Liver (tissue), 8 donors: ENCODE measurements at regions not wholly inside any gene's neighbourhood (a gene's known extent, or its start where the extent isn't known, plus 50 kb on each side); places are given as distances from the start of the nearest gene placed in this dataset.

Experiments
- DNase-seq: peaks from one replicate; pipeline ENCODE4 v3.0.0-alpha.2; 2017; ENCODE audit warnings: low spot score
- H3K27ac ChIP-seq, 2 donors: one replicate each; pipeline ENCODE4 v1.7.0; 2013; ENCODE audit warnings: inconsistent platforms in 2 of 2, low read length in 2 of 2, control low read depth in 1 of 2, low read depth in 1 of 2, mild to moderate bottlenecking in 1 of 2
- H3K27me3 ChIP-seq, 4 donors: one replicate each; pipeline versions ENCODE4 v1.6.1 to v1.7.0; 2013; ENCODE audit warnings: low read length in 3 of 4, inconsistent platforms in 1 of 4, mild to moderate bottlenecking in 1 of 4, moderate library complexity in 1 of 4; ENCODE audit not compliant: control insufficient read depth in 4 of 4, insufficient read depth in 4 of 4
- H3K36me3 ChIP-seq, 4 donors: one replicate each; pipeline versions ENCODE4 v1.6.1 to v1.7.0; 2013; ENCODE audit warnings: low read length in 3 of 4, mild to moderate bottlenecking in 3 of 4, low read depth in 1 of 4, moderate library complexity in 1 of 4; ENCODE audit not compliant: control insufficient read depth in 4 of 4, insufficient read depth in 3 of 4
- H3K4me1 ChIP-seq, 4 donors: one replicate each; pipeline versions ENCODE4 v1.6.1 to v1.7.0; 2013; ENCODE audit warnings: low read length in 3 of 4, mild to moderate bottlenecking in 3 of 4, moderate library complexity in 1 of 4; ENCODE audit not compliant: control insufficient read depth in 4 of 4, insufficient read depth in 4 of 4
- H3K4me3 ChIP-seq, 3 donors: one replicate each; pipeline versions ENCODE4 v1.6.1 to v1.7.0; 2013; ENCODE audit warnings: low read length in 3 of 3, control low read depth in 1 of 3, low read depth in 1 of 3, mild to moderate bottlenecking in 1 of 3
- H3K9ac ChIP-seq, 2 donors: one replicate each; pipeline ENCODE4 v1.7.0; 2013; ENCODE audit warnings: low read length in 2 of 2, mild to moderate bottlenecking in 2 of 2, moderate library complexity in 2 of 2, control low read depth in 1 of 2, low read depth in 1 of 2
- H3K9me3 ChIP-seq, 4 donors: one replicate each; pipeline versions ENCODE4 v1.6.1 to v1.7.0; 2013; ENCODE audit warnings: low read length in 3 of 4; ENCODE audit not compliant: control insufficient read depth in 4 of 4
- EGR1 ChIP-seq, 2 donors: IDR thresholded peaks; 2 replicates each; pipeline ENCODE4 v1.6.1; 2016 to 2018; ENCODE audit warnings: antibody characterized with exemption in 2 of 2, low read depth in 2 of 2
- FOXA1 ChIP-seq: IDR thresholded peaks from 2 replicates; pipeline ENCODE4 v1.6.1; 2016; ENCODE audit warnings: antibody characterized with exemption
- FOXA2 ChIP-seq: IDR thresholded peaks from 2 replicates; pipeline ENCODE4 v1.6.1; 2016; ENCODE audit warnings: antibody characterized with exemption
- GABPA ChIP-seq, 2 donors: IDR thresholded peaks in 1 of 2; conservative IDR thresholded peaks in 1 of 2; 2 replicates each; pipeline ENCODE4 v1.6.1; 2016; ENCODE audit warnings: antibody characterized with exemption in 2 of 2, mild to moderate bottlenecking in 1 of 2, moderate library complexity in 1 of 2
- HNF4A ChIP-seq, 2 donors: conservative IDR thresholded peaks; 2 replicates each; pipeline ENCODE4 v1.6.1; 2016; ENCODE audit warnings: antibody characterized with exemption in 2 of 2, mild to moderate bottlenecking in 2 of 2
- HNF4G ChIP-seq: IDR thresholded peaks from 2 replicates; pipeline ENCODE4 v1.6.1; 2016; ENCODE audit warnings: antibody characterized with exemption
- JUND ChIP-seq, 2 donors: IDR thresholded peaks; 2 replicates each; pipeline ENCODE4 v1.6.1; 2016; ENCODE audit warnings: antibody characterized with exemption in 2 of 2
- NR2F2 ChIP-seq: IDR thresholded peaks from 2 replicates; pipeline ENCODE4 v1.6.1; 2016; ENCODE audit warnings: antibody characterized with exemption
- RAD21 ChIP-seq, 2 donors: IDR thresholded peaks; 2 replicates each; pipeline ENCODE4 v1.6.1; 2016; ENCODE audit warnings: antibody characterized with exemption in 2 of 2, mild to moderate bottlenecking in 2 of 2
- RXRA ChIP-seq, 2 donors: IDR thresholded peaks; 2 replicates each; pipeline ENCODE4 v1.6.1; 2017 to 2018; ENCODE audit warnings: antibody characterized with exemption in 2 of 2, mild to moderate bottlenecking in 1 of 2
- SP1 ChIP-seq: IDR thresholded peaks from 2 replicates; pipeline ENCODE4 v1.6.1; 2018; ENCODE audit warnings: antibody characterized with exemption, mild to moderate bottlenecking
- TAF1 ChIP-seq: conservative IDR thresholded peaks from 2 replicates; pipeline ENCODE4 v1.6.1; 2016; ENCODE audit warnings: antibody characterized with exemption, mild to moderate bottlenecking
- YY1 ChIP-seq: IDR thresholded peaks from 2 replicates; pipeline ENCODE4 v1.6.1; 2016; ENCODE audit warnings: antibody characterized with exemption, mild to moderate bottlenecking
- WGBS: extraction: QIAGEN DNeasy Blood & Tissue Kit; methylation state at CpG from one replicate; pipeline ENCODE4 v1.1.7; 2013; 5-methylcytosine and 5-hydroxymethylcytosine counted together
- TF ChIP-seq, protein P1 (sequence below): fragments of 150-350 bp; IDR thresholded peaks from 2 replicates; pipeline ENCODE4 v1.5.1; 2017; ENCODE audit warnings: improper control_type of control experiment, low read depth, low read length; ENCODE audit not compliant: missing input control
- TF ChIP-seq, protein P2 (sequence below): IDR thresholded peaks from 2 replicates; pipeline ENCODE4 v1.6.1; 2016; ENCODE audit warnings: antibody characterized with exemption
- TF ChIP-seq, protein P3 (sequence below): IDR thresholded peaks from 2 replicates; pipeline ENCODE4 v1.6.1; 2016; ENCODE audit warnings: antibody characterized with exemption
- TF ChIP-seq, protein P4 (sequence below): IDR thresholded peaks from 2 replicates; pipeline ENCODE4 v1.6.1; 2016; ENCODE audit warnings: antibody characterized with exemption, mild to moderate bottlenecking
- TF ChIP-seq, protein P5 (sequence below): IDR thresholded peaks from 2 replicates; pipeline ENCODE4 v1.6.1; 2016; ENCODE audit warnings: antibody characterized with exemption
- donor health status: healthy.
- donor health status: healthy.
- donor health status: healthy.
- donor health status: healthy.
- donor health status: healthy.

DNA sequence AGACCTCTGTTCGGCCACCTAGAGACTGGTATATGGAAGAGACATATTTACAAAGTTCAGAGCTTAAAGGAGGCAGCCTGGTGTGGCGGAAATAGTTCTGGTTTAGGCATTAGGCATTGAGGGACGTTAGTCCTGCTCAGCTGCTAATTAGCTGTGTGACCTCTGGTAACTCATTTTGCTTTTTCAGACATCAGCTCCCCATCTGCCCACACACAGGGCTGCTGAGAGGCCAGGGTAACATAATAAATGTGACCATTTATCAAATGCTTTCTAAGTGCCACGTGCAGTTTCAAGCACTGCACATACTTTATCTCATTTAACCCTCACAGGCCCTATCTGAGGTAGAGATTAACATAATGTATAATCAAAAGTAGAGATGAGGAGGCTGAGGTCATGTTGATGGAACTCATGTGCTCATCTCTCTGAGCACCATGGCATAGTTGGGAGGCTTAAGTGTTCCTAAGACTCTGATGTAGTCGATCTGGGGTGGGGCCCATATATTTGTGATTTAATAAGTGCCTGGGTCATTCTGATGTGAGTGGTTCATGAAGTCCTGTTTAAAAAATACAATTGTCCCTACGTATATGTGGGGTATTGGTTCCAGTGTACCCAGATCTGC lies 267.2 kb upstream of the PLXNA2 start:
- H3K27ac ChIP-seq = no peak overlapping the region
- no peak for TF ChIP-seq EGR1 (IDR thresholded peaks at IDR 0.05; ENCODE audit: low read depth in 2 of 2)
- TF ChIP-seq RXRA (IDR thresholded peaks at IDR 0.05) = no peak
- TF ChIP-seq HNF4G = no peak
- TF ChIP-seq NR2F2 = no peak
- TF ChIP-seq RAD21 (IDR thresholded peaks at IDR 0.05) = no peak
- no peak for TF ChIP-seq SP1
- TF ChIP-seq, protein P1, sequence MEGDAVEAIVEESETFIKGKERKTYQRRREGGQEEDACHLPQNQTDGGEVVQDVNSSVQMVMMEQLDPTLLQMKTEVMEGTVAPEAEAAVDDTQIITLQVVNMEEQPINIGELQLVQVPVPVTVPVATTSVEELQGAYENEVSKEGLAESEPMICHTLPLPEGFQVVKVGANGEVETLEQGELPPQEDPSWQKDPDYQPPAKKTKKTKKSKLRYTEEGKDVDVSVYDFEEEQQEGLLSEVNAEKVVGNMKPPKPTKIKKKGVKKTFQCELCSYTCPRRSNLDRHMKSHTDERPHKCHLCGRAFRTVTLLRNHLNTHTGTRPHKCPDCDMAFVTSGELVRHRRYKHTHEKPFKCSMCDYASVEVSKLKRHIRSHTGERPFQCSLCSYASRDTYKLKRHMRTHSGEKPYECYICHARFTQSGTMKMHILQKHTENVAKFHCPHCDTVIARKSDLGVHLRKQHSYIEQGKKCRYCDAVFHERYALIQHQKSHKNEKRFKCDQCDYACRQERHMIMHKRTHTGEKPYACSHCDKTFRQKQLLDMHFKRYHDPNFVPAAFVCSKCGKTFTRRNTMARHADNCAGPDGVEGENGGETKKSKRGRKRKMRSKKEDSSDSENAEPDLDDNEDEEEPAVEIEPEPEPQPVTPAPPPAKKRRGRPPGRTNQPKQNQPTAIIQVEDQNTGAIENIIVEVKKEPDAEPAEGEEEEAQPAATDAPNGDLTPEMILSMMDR = no peak
- TF ChIP-seq, protein P2, sequence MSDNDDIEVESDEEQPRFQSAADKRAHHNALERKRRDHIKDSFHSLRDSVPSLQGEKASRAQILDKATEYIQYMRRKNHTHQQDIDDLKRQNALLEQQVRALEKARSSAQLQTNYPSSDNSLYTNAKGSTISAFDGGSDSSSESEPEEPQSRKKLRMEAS = no peak
- no peak for TF ChIP-seq FOXA1
- TF ChIP-seq JUND (IDR thresholded peaks at IDR 0.05) = no peak
- no peak for TF ChIP-seq TAF1
- TF ChIP-seq, protein P3, sequence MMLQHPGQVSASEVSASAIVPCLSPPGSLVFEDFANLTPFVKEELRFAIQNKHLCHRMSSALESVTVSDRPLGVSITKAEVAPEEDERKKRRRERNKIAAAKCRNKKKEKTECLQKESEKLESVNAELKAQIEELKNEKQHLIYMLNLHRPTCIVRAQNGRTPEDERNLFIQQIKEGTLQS = no peak
- no peak for TF ChIP-seq HNF4A (conservative IDR thresholded peaks at IDR 0.05)
- TF ChIP-seq GABPA (IDR thresholded peaks at IDR 0.05 in 1 of 2, conservative IDR thresholded peaks at IDR 0.05 in 1 of 2) = no peak
- TF ChIP-seq YY1 = no peak
- TF ChIP-seq, protein P4, sequence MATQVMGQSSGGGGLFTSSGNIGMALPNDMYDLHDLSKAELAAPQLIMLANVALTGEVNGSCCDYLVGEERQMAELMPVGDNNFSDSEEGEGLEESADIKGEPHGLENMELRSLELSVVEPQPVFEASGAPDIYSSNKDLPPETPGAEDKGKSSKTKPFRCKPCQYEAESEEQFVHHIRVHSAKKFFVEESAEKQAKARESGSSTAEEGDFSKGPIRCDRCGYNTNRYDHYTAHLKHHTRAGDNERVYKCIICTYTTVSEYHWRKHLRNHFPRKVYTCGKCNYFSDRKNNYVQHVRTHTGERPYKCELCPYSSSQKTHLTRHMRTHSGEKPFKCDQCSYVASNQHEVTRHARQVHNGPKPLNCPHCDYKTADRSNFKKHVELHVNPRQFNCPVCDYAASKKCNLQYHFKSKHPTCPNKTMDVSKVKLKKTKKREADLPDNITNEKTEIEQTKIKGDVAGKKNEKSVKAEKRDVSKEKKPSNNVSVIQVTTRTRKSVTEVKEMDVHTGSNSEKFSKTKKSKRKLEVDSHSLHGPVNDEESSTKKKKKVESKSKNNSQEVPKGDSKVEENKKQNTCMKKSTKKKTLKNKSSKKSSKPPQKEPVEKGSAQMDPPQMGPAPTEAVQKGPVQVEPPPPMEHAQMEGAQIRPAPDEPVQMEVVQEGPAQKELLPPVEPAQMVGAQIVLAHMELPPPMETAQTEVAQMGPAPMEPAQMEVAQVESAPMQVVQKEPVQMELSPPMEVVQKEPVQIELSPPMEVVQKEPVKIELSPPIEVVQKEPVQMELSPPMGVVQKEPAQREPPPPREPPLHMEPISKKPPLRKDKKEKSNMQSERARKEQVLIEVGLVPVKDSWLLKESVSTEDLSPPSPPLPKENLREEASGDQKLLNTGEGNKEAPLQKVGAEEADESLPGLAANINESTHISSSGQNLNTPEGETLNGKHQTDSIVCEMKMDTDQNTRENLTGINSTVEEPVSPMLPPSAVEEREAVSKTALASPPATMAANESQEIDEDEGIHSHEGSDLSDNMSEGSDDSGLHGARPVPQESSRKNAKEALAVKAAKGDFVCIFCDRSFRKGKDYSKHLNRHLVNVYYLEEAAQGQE = no peak
- TF ChIP-seq FOXA2 = no peak
- TF ChIP-seq, protein P5, sequence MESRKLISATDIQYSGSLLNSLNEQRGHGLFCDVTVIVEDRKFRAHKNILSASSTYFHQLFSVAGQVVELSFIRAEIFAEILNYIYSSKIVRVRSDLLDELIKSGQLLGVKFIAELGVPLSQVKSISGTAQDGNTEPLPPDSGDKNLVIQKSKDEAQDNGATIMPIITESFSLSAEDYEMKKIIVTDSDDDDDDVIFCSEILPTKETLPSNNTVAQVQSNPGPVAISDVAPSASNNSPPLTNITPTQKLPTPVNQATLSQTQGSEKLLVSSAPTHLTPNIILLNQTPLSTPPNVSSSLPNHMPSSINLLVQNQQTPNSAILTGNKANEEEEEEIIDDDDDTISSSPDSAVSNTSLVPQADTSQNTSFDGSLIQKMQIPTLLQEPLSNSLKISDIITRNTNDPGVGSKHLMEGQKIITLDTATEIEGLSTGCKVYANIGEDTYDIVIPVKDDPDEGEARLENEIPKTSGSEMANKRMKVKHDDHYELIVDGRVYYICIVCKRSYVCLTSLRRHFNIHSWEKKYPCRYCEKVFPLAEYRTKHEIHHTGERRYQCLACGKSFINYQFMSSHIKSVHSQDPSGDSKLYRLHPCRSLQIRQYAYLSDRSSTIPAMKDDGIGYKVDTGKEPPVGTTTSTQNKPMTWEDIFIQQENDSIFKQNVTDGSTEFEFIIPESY = no peak
- no peak overlapping the region for H3K4me3 ChIP-seq
- no peaks in the 10 kb centered on the region for H3K4me1 ChIP-seq
- H3K9me3 ChIP-seq = no peaks in the 10 kb centered on the region
- 77% methylated on average over 6 of the region's 6 CpGs for WGBS
- H3K36me3 ChIP-seq = no peaks in the 10 kb centered on the region
- no peaks in the 10 kb centered on the region for H3K27me3 ChIP-seq
- H3K9ac ChIP-seq = no peak overlapping the region
- DNase-seq = no peak
